IMR-90 (cell line): ENCODE measurements at regions not wholly inside any gene's neighbourhood (a gene's known extent, or its start where the extent isn't known, plus 50 kb on each side); places are given as distances from the start of the nearest gene placed in this dataset.
"Not testable (repeated sequence)": the region's sequence is repeated elsewhere in the genome, so short reads cannot be mapped to it uniquely, and the experiment has no call there.

Experiments
- ATAC-seq: fragments of 200-7000 bp; cut with Tn5 transposase; 2 replicates; pipeline ENCODE4 v1.9.1; 2020; ENCODE audit warnings: low read depth, mild to moderate bottlenecking, moderate library complexity
- BruUV-seq: library from RNA; stranded (reverse); fragments of 400-500 nt; replicated peaks from 2 replicates; lab custom pipeline; 2021; lab: Mats Ljungman, UMichigan
- CTCF ChIA-PET: fragments of 300-600 bp; formaldehyde crosslinking; extraction: SDS; loops from one replicate; lab custom pipeline; 2021; ENCODE audit warnings: antibody characterized with exemption; lab: Yijun Ruan, JAX
- POLR2A ChIA-PET: fragments of 300-600 bp; sonication (Branson Sonifier 250); formaldehyde crosslinking; loops from one replicate; lab custom pipeline; 2022; ENCODE audit warnings: antibody characterized with exemption; ENCODE audit not compliant: unreplicated experiment; lab: Charles Lee
- DNase-seq: peaks from one replicate; pipeline ENCODE4 v3.0.0; 2013
- H2AFZ ChIP-seq: replicated peaks from 2 replicates; pipeline ENCODE3; 2013; ENCODE audit warnings: low read length, mild to moderate bottlenecking; ENCODE audit not compliant: poor library complexity
- H2AK5ac ChIP-seq: 2 replicates; pipeline ENCODE4 v1.6.1; 2013; ENCODE audit warnings: low read depth, low read length, inconsistent platforms
- H2AK9ac ChIP-seq: replicated peaks from 2 replicates; pipeline ENCODE3; 2013; ENCODE audit warnings: mild to moderate bottlenecking, low read depth, low read length, moderate library complexity; ENCODE audit not compliant: poor library complexity
- H2BK120ac ChIP-seq: 2 replicates; pipeline ENCODE4 v1.6.1; 2013; ENCODE audit warnings: low read depth, low read length, inconsistent platforms
- H2BK15ac ChIP-seq: 3 replicates; pipeline ENCODE4 v1.6.1; 2013; ENCODE audit warnings: low read depth, low read length, inconsistent platforms
- H2BK20ac ChIP-seq: 2 replicates; pipeline ENCODE4 v1.6.1; 2013; ENCODE audit warnings: low read depth, mild to moderate bottlenecking, inconsistent platforms, low read length, moderate library complexity
- H2BK5ac ChIP-seq: 2 replicates; pipeline ENCODE4 v1.6.1; 2013; ENCODE audit warnings: mild to moderate bottlenecking, low read depth, low read length, inconsistent platforms; ENCODE audit not compliant: poor library complexity, severe bottlenecking
- H3K14ac ChIP-seq: replicated peaks from 2 replicates; pipeline ENCODE4 v1.6.1; 2013; ENCODE audit warnings: low read depth, low read length, inconsistent platforms
- H3K18ac ChIP-seq: 2 replicates; pipeline ENCODE4 v1.6.1; 2013; ENCODE audit warnings: low read depth, low read length, control low read depth
- H3K23ac ChIP-seq: 2 replicates; pipeline ENCODE4 v1.6.1; 2013; ENCODE audit warnings: low read depth, low read length, inconsistent platforms
- H3K27ac ChIP-seq: 2 replicates; pipeline ENCODE4 v1.5.1; 2013; ENCODE audit warnings: mild to moderate bottlenecking, control low read depth, low read length; ENCODE audit not compliant: insufficient read depth
- H3K27me3 ChIP-seq: 2 replicates; pipeline ENCODE4 v1.6.1; 2013; ENCODE audit warnings: low read length; ENCODE audit not compliant: control insufficient read depth, insufficient read depth
- H3K36me3 ChIP-seq: 2 replicates; pipeline ENCODE4 v1.6.1; 2013; ENCODE audit warnings: low read length, mixed read lengths; ENCODE audit not compliant: control insufficient read depth, insufficient read depth
- H3K4ac ChIP-seq: 2 replicates; pipeline ENCODE4 v1.6.1; 2013; ENCODE audit warnings: low read depth, low read length, inconsistent platforms
- H3K4me1 ChIP-seq: 2 replicates; pipeline ENCODE4 v1.6.1; 2013; ENCODE audit warnings: low read length, mixed read lengths; ENCODE audit not compliant: control insufficient read depth, insufficient read depth
- H3K4me2 ChIP-seq: 2 replicates; pipeline ENCODE4 v1.6.1; 2013; ENCODE audit warnings: low read depth, mild to moderate bottlenecking, control low read depth, low read length, moderate library complexity
- H3K4me3 ChIP-seq: 2 replicates; pipeline ENCODE4 v1.5.1; 2013; ENCODE audit warnings: low read depth, mild to moderate bottlenecking, control low read depth, low read length, moderate library complexity; ENCODE audit not compliant: insufficient read depth
- H3K56ac ChIP-seq: 2 replicates; pipeline ENCODE4 v1.6.1; 2013; ENCODE audit warnings: low read length, inconsistent platforms; ENCODE audit not compliant: insufficient read depth; ENCODE audit errors: extremely low read depth
- H3K79me1 ChIP-seq, 2 experiments: 2 replicates each; pipeline ENCODE4 v1.6.1; 2013; ENCODE audit warnings: low read length in 2 of 2, inconsistent platforms in 1 of 2, low read depth in 1 of 2
- H3K9ac ChIP-seq: 2 replicates; pipeline ENCODE4 v1.6.1; 2013; ENCODE audit warnings: low read depth, low read length, control low read depth
- H3K9me1 ChIP-seq: 2 replicates; pipeline ENCODE4 v1.6.1; 2013; ENCODE audit warnings: low read length, inconsistent platforms; ENCODE audit not compliant: insufficient read depth
- H3K9me3 ChIP-seq: 2 replicates; pipeline ENCODE4 v1.6.1; 2013; ENCODE audit warnings: low read length; ENCODE audit not compliant: control insufficient read depth, insufficient read depth
- H4K20me1 ChIP-seq: 2 replicates; pipeline ENCODE4 v1.6.1; 2013; ENCODE audit warnings: low read length, inconsistent platforms; ENCODE audit not compliant: insufficient read depth
- H4K5ac ChIP-seq: 2 replicates; pipeline ENCODE4 v1.6.1; 2013; ENCODE audit warnings: mild to moderate bottlenecking, low read depth, low read length, control low read depth
- H4K8ac ChIP-seq, 2 experiments: 2 replicates each; pipeline ENCODE4 v1.6.1; 2013; ENCODE audit warnings: low read depth in 2 of 2, low read length in 2 of 2, control low read depth in 1 of 2, inconsistent platforms in 1 of 2
- H4K91ac ChIP-seq: 2 replicates; pipeline ENCODE4 v1.6.1; 2013; ENCODE audit warnings: low read depth, low read length, inconsistent platforms; ENCODE audit not compliant: insufficient read depth
- WGBS, 2 experiments: methylation state at CpG; one replicate each; pipeline versions ENCODE4 v1.1.5 to v1.1.7; 2013; ENCODE audit warnings: missing lambda C conversion rate in 2 of 2; ENCODE audit not compliant: insufficient read length in 1 of 2; ENCODE audit errors: extremely low coverage in 2 of 2; 5-methylcytosine and 5-hydroxymethylcytosine counted together
- dilution Hi-C: fragments of 300-500 bp; cut with HindIII; formaldehyde crosslinking; loops from one replicate; pipeline ENCODE4 v1.14.3; 2018; ENCODE audit warnings: low sequenced_read_pairs; ENCODE audit not compliant: unreplicated experiment
- in situ Hi-C: fragments of 300-500 bp; cut with MboI; formaldehyde crosslinking; loops from 3 replicates; pipeline ENCODE4 v1.14.3; 2019; ENCODE audit warnings: low sequenced_read_pairs, inconsistent platforms, mixed read lengths
- intact Hi-C: fragments of 100-400 bp; cut with micrococcal nuclease; formaldehyde crosslinking; loops from 2 replicates; pipeline ENCODE4 v1.10.0; 2022

DNA sequence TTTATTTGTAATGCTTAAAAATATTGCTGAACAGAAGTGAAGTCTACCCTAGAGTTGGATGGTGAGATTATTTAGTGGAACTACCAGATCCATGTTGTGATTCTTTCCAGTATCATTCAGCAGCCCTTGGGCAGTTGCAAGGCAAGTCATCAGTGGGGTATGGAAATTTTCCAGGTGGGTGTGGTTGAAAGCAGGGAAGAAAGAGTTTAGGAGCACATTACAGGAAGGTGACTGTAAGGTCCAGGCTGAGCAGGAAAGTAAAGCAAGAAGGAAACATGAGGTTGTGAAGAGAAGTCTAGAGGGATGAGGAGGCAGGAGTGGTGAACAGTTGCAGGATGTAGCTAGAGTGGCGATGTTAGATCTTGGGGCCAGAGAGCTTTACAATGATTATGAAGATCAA is 178.0 kb upstream of the ROPN1B start:
- H3K27ac ChIP-seq, H3K36me3 ChIP-seq, H2AK9ac ChIP-seq, H2AK5ac ChIP-seq, H4K91ac ChIP-seq, H4K20me1 ChIP-seq, H3K9me1 ChIP-seq, H2BK120ac ChIP-seq, H3K27me3 ChIP-seq, H2BK5ac ChIP-seq, POLR2A ChIA-PET, H3K4me1 ChIP-seq, CTCF ChIA-PET, DNase-seq, H3K9ac ChIP-seq, H2AFZ ChIP-seq, intact Hi-C loops, H3K9me3 ChIP-seq, H3K23ac ChIP-seq, H2BK20ac ChIP-seq, H3K18ac ChIP-seq, H3K14ac ChIP-seq, H3K56ac ChIP-seq, H3K4me2 ChIP-seq, BruUV-seq, H3K79me1 ChIP-seq, H3K4me3 ChIP-seq, H4K8ac ChIP-seq, H4K5ac ChIP-seq, H3K4ac ChIP-seq, ATAC-seq, dilution Hi-C loops, H2BK15ac ChIP-seq, in situ Hi-C loops: not testable (repeated sequence)
- WGBS, 2 experiments = no CpG with 5 or more reads among the region's 1 CpG

DNA sequence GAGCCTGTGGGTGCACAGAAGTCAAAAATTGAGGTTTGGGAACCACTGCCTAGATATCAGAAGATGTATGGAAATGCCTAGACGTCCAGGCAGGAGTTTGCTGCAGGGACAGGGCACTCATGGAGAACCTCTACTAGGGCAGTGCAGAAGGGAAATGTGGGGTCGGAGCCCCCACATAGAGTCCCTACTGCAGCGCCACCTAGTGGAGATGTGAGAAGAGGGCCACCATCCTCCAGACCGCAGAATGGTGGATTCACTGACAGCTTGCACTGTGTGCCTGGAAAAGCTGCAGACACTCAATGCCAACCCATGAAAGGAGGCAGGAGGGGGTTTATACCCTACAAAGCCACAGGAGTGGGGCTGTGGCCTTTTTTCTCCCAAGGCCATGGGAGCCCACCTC is 159.0 kb upstream of the ROPN1B start:
- H3K79me1 ChIP-seq, CTCF ChIA-PET, H2BK15ac ChIP-seq, H2AFZ ChIP-seq, H3K23ac ChIP-seq, H3K27ac ChIP-seq, H3K4me2 ChIP-seq, H2BK120ac ChIP-seq, in situ Hi-C loops, H3K27me3 ChIP-seq, BruUV-seq, H3K9me3 ChIP-seq, H2AK5ac ChIP-seq, H3K4me3 ChIP-seq, H3K18ac ChIP-seq, ATAC-seq, intact Hi-C loops, POLR2A ChIA-PET, H3K4ac ChIP-seq, H4K91ac ChIP-seq, H4K20me1 ChIP-seq, H2AK9ac ChIP-seq, H3K36me3 ChIP-seq, dilution Hi-C loops, H4K5ac ChIP-seq, H3K14ac ChIP-seq, H4K8ac ChIP-seq, H3K56ac ChIP-seq, H2BK20ac ChIP-seq, H3K4me1 ChIP-seq, H3K9me1 ChIP-seq, DNase-seq, H2BK5ac ChIP-seq, H3K9ac ChIP-seq: not testable (repeated sequence)
- 100% methylated on average over 1 of the region's 4 CpGs; no CpG with 5 or more reads in 1 of the 2 experiments for WGBS, 2 experiments
